ENCODE measurements at regions not wholly inside any gene's neighbourhood (a gene's known extent, or its start where the extent isn't known, plus 50 kb on each side); places are given as distances from the start of the nearest gene placed in this dataset.

DNA sequence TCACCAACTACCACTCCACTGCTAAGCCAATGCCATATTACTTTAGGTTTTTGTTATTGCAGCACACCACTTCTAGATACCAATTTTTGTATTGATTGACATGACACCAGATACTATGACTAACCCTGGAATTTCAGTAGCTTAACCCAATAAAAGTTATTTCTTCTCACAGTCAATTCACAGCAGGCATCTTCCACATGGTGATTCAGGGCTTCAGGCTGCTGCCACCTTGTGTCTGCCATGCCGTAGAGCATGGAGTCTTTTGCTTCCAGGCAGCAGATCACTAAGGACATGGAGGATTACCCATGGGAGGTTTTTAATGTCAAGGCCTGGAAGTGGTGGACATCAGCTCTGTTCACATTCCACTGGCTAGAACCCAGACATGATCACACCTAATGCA lies 56.4 kb upstream of the LTA4H start:
- TF ChIP-seq CEBPG (CRISPR knock-in tag; IDR thresholded peaks at IDR 0.05) (no peak), NFYC (CRISPR knock-in tag; IDR thresholded peaks at IDR 0.05) (no peak), FOXA1 (IDR thresholded peaks at IDR 0.05) (no peak), FOXA1 (CRISPR knock-in tag; IDR thresholded peaks at IDR 0.05) (no peak), HNF4G (IDR thresholded peaks at IDR 0.05; ENCODE audit: borderline replicate concordance, low read depth, low read length) (no peak), HNF4G (CRISPR knock-in tag; IDR thresholded peaks at IDR 0.05; ENCODE audit: borderline replicate concordance, low read depth) (no peak), IRX3 (CRISPR knock-in tag; IDR thresholded peaks at IDR 0.05; ENCODE audit: borderline replicate concordance, low read depth) (no peak)
- TF ChIP-seq, protein P1, sequence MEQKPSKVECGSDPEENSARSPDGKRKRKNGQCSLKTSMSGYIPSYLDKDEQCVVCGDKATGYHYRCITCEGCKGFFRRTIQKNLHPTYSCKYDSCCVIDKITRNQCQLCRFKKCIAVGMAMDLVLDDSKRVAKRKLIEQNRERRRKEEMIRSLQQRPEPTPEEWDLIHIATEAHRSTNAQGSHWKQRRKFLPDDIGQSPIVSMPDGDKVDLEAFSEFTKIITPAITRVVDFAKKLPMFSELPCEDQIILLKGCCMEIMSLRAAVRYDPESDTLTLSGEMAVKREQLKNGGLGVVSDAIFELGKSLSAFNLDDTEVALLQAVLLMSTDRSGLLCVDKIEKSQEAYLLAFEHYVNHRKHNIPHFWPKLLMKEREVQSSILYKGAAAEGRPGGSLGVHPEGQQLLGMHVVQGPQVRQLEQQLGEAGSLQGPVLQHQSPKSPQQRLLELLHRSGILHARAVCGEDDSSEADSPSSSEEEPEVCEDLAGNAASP (CRISPR knock-in tag; IDR thresholded peaks at IDR 0.05; ENCODE audit: borderline replicate concordance), result no peak

All from HepG2 (cell line).